ENCODE measurements at regions not wholly inside any gene's neighbourhood (a gene's known extent, or its start where the extent isn't known, plus 50 kb on each side); places are given as distances from the start of the nearest gene placed in this dataset.

GRCh38 chr1:104630567-104631149 is 881.0 kb downstream of the AMY1C start:
- TF ChIP-seq CTCF (conservative IDR thresholded peaks at IDR 0.05; ENCODE audit: low read length) (no peak), EZH2phosphoT487 (IDR thresholded peaks at IDR 0.05; ENCODE audit: borderline replicate concordance) (no peak)
- H3K9ac ChIP-seq (ENCODE audit: low read depth, low read length, poor library complexity, severe bottlenecking): no peak overlapping the region
- no peak overlapping the region for H3K4me3 ChIP-seq (ENCODE audit: low read length, poor library complexity, severe bottlenecking)
- no peak overlapping the region for H3K4me2 ChIP-seq (ENCODE audit: low read depth, low read length, poor library complexity, severe bottlenecking)
- H3K36me3 ChIP-seq (ENCODE audit: insufficient read depth, low read length): no peaks in the 10 kb centered on the region
- H3K4me1 ChIP-seq (ENCODE audit: insufficient read depth, low read length, poor library complexity, severe bottlenecking): no peaks in the 10 kb centered on the region
- no peaks in the 10 kb centered on the region for H3K27me3 ChIP-seq (ENCODE audit: insufficient read depth, low read length, poor library complexity, severe bottlenecking)
- no peaks in the 10 kb centered on the region for H3K79me2 ChIP-seq (ENCODE audit: insufficient read depth, low read length)
- H3F3A ChIP-seq (ENCODE audit: low read depth): no peaks in the 10 kb centered on the region
- H4K20me1 ChIP-seq (ENCODE audit: insufficient read depth, low read length, poor library complexity, severe bottlenecking): no peaks in the 10 kb centered on the region
- H3K9me2 ChIP-seq (replicated peaks; ENCODE audit: low read depth, low read length): no peaks in the 10 kb centered on the region
- H3K9me3 ChIP-seq (ENCODE audit: insufficient read depth, low read depth, low read length): no peaks in the 10 kb centered on the region
- no peak overlapping the region for H2AFZ ChIP-seq (ENCODE audit: low read length)

GRCh38 chr1:104636581-104636980 is 886.9 kb downstream of the AMY1C start:
- TF ChIP-seq EZH2phosphoT487 (IDR thresholded peaks at IDR 0.05; ENCODE audit: borderline replicate concordance) (no peak), CTCF (conservative IDR thresholded peaks at IDR 0.05; ENCODE audit: low read length) (no peak)
- Histone ChIP-seq H3K4me3 (ENCODE audit: low read length, poor library complexity, severe bottlenecking) (no peak overlapping the region), H3K4me2 (ENCODE audit: low read depth, low read length, poor library complexity, severe bottlenecking) (no peak overlapping the region), H3K36me3 (ENCODE audit: insufficient read depth, low read length) (no peaks in the 10 kb centered on the region), H2AFZ (ENCODE audit: low read length) (no peak overlapping the region), H3K9me3 (ENCODE audit: insufficient read depth, low read depth, low read length) (no peaks in the 10 kb centered on the region), H3F3A (ENCODE audit: low read depth) (no peaks in the 10 kb centered on the region), H3K9me2 (replicated peaks; ENCODE audit: low read depth, low read length) (no peaks in the 10 kb centered on the region), H3K4me1 (ENCODE audit: insufficient read depth, low read length, poor library complexity, severe bottlenecking) (no peaks in the 10 kb centered on the region), H4K20me1 (ENCODE audit: insufficient read depth, low read length, poor library complexity, severe bottlenecking) (no peaks in the 10 kb centered on the region), H3K79me2 (ENCODE audit: insufficient read depth, low read length) (no peaks in the 10 kb centered on the region), H3K9ac (ENCODE audit: low read depth, low read length, poor library complexity, severe bottlenecking) (no peak overlapping the region), H3K27me3 (ENCODE audit: insufficient read depth, low read length, poor library complexity, severe bottlenecking) (no peaks in the 10 kb centered on the region)

- no peak overlapping the region for H2AFZ ChIP-seq (ENCODE audit: low read length)
- no peaks in the 10 kb centered on the region for H3K36me3 ChIP-seq (ENCODE audit: insufficient read depth, low read length)
- no peaks in the 10 kb centered on the region for H3K9me2 ChIP-seq (replicated peaks; ENCODE audit: low read depth, low read length)
- H3K4me2 ChIP-seq (ENCODE audit: low read depth, low read length, poor library complexity, severe bottlenecking): no peak overlapping the region
- H3K27me3 ChIP-seq (ENCODE audit: insufficient read depth, low read length, poor library complexity, severe bottlenecking): no peaks in the 10 kb centered on the region
- no peaks in the 10 kb centered on the region for H4K20me1 ChIP-seq (ENCODE audit: insufficient read depth, low read length, poor library complexity, severe bottlenecking)
- TF ChIP-seq CTCF (conservative IDR thresholded peaks at IDR 0.05; ENCODE audit: low read length) (no peak), EZH2phosphoT487 (IDR thresholded peaks at IDR 0.05; ENCODE audit: borderline replicate concordance) (no peak)
- no peaks in the 10 kb centered on the region for H3K9me3 ChIP-seq (ENCODE audit: insufficient read depth, low read depth, low read length)
- no peaks in the 10 kb centered on the region for H3F3A ChIP-seq (ENCODE audit: low read depth)
- no peaks in the 10 kb centered on the region for H3K79me2 ChIP-seq (ENCODE audit: insufficient read depth, low read length)
- H3K4me3 ChIP-seq (ENCODE audit: low read length, poor library complexity, severe bottlenecking): no peak overlapping the region
- H3K4me1 ChIP-seq (ENCODE audit: insufficient read depth, low read length, poor library complexity, severe bottlenecking): no peaks in the 10 kb centered on the region
- H3K9ac ChIP-seq (ENCODE audit: low read depth, low read length, poor library complexity, severe bottlenecking): no peak overlapping the region
These were observed 896.5 kb downstream of the AMY1C start for GRCh38 chr1:104646233-104646632.
